ENCODE measurements at regions not wholly inside any gene's neighbourhood (a gene's known extent, or its start where the extent isn't known, plus 50 kb on each side); places are given as distances from the start of the nearest gene placed in this dataset.
A peak's percentile ranks its signal among the peaks of the same experiment; 100 is the strongest.
"Not testable (repeated sequence)": the region's sequence is repeated elsewhere in the genome, so short reads cannot be mapped to it uniquely, and the experiment has no call there.

GRCh38 chr1:229006121-229006870 is 264.6 kb upstream of the RAB4A start:
- peak overlapping the region in 1 of 3 donors; percentile 51 for H3K27ac ChIP-seq
- peak; percentile 33 to 48 for DNase-seq
- intact Hi-C loops (cut with DNase I), result no loop called here
- H3K9me3 ChIP-seq, result no peaks in the 10 kb centered on the region
- H3K36me3 ChIP-seq, result no peaks in the 10 kb centered on the region
- 85 to 88% methylated on average over 11 to 12 of the region's 12 CpGs for WGBS, 2 donors
- H3K27me3 ChIP-seq, result no peaks in the 10 kb centered on the region
- H3K4me3 ChIP-seq (replicated peaks in 1 of 3), result no peak overlapping the region
- no peak for TF ChIP-seq CTCF (IDR thresholded peaks at IDR 0.05)
- no peak for TF ChIP-seq POLR2A (IDR thresholded peaks at IDR 0.05)
- peaks cover 7 to 15% of the 10 kb centered on the region in 2 donors for H3K4me1 ChIP-seq

GRCh38 chr1:229007167-229007566 is 263.7 kb upstream of the RAB4A start:
- TF ChIP-seq CTCF (IDR thresholded peaks at IDR 0.05) (no peak), POLR2A (IDR thresholded peaks at IDR 0.05) (no peak)
- Histone ChIP-seq H3K4me1 (peaks cover 7 to 12% of the 10 kb centered on the region in 2 donors), H3K27ac (no peak overlapping the region), H3K9me3 (no peaks in the 10 kb centered on the region), H3K4me3 (replicated peaks in 1 of 3) (no peak overlapping the region), H3K36me3 (no peaks in the 10 kb centered on the region), H3K27me3 (no peaks in the 10 kb centered on the region)
- DNase-seq, result no peak
- WGBS, 2 donors, result 92 to 97% methylated on average over 5 to 7 of the region's 7 CpGs
- intact Hi-C loops (cut with DNase I), result no loop called here

- Histone ChIP-seq H3K36me3 (no peaks in the 10 kb centered on the region), H3K27ac (no peak overlapping the region), H3K4me1 (peaks cover 7 to 12% of the 10 kb centered on the region in 2 donors), H3K9me3 (no peaks in the 10 kb centered on the region), H3K4me3 (replicated peaks in 1 of 3) (no peak overlapping the region), H3K27me3 (no peaks in the 10 kb centered on the region)
- intact Hi-C loops (cut with DNase I), result no loop called here
- no peak for DNase-seq
- TF ChIP-seq POLR2A (IDR thresholded peaks at IDR 0.05), result no peak
- TF ChIP-seq CTCF (IDR thresholded peaks at IDR 0.05), result no peak
- WGBS, 2 donors, result 96 to 98% methylated on average over 9 of the region's 9 CpGs
Observed at GRCh38 chr1:229007701-229008100, 263.2 kb upstream of the RAB4A start.

- H3K4me1 ChIP-seq, result peaks cover 7 to 12% of the 10 kb centered on the region in 2 donors
- H3K9me3 ChIP-seq; intact Hi-C loops (cut with DNase I); H3K27ac ChIP-seq; H3K27me3 ChIP-seq; H3K36me3 ChIP-seq; H3K4me3 ChIP-seq (replicated peaks in 1 of 3); DNase-seq: not testable (repeated sequence)
- WGBS, 2 donors, result 78 to 88% methylated on average over 5 of the region's 5 CpGs
Observed at GRCh38 chr1:229008347-229008746, 262.6 kb upstream of the RAB4A start.

GRCh38 chr1:229011022-229011421 is 259.9 kb upstream of the RAB4A start:
- no peak overlapping the region for H3K4me3 ChIP-seq (replicated peaks in 1 of 3)
- H3K27me3 ChIP-seq, result no peaks in the 10 kb centered on the region
- H3K27ac ChIP-seq, result no peak overlapping the region
- no peak for TF ChIP-seq CTCF (IDR thresholded peaks at IDR 0.05)
- TF ChIP-seq POLR2A (IDR thresholded peaks at IDR 0.05), result no peak
- H3K9me3 ChIP-seq, result no peaks in the 10 kb centered on the region
- H3K36me3 ChIP-seq, result no peaks in the 10 kb centered on the region
- 81 to 92% methylated on average over 2 of the region's 2 CpGs for WGBS, 2 donors
- DNase-seq, result no peak
- peaks cover 2 to 8% of the 10 kb centered on the region in 2 donors for H3K4me1 ChIP-seq
- intact Hi-C loops (cut with DNase I), result no loop called here
